OCI-LY7 (cell line): ENCODE measurements at regions not wholly inside any gene's neighbourhood (a gene's known extent, or its start where the extent isn't known, plus 50 kb on each side); places are given as distances from the start of the nearest gene placed in this dataset.
"Not testable (repeated sequence)": the region's sequence is repeated elsewhere in the genome, so short reads cannot be mapped to it uniquely, and the experiment has no call there.

Experiments
- BruUV-seq: library from RNA; stranded (reverse); fragments of 400-500 nt; replicated peaks from 2 replicates; lab custom pipeline; 2021; lab: Mats Ljungman, UMichigan
- CTCF ChIA-PET: fragments of 300-600 bp; sonication (Branson Sonifier 250); formaldehyde crosslinking; loops from one replicate; lab custom pipeline; 2022; ENCODE audit warnings: antibody characterized with exemption; ENCODE audit not compliant: unreplicated experiment; lab: Charles Lee
- POLR2A ChIA-PET: fragments of 300-600 bp; sonication (Branson Sonifier 250); formaldehyde crosslinking; loops from one replicate; lab custom pipeline; 2022; ENCODE audit warnings: antibody characterized with exemption; lab: Charles Lee
- DNase-seq: peaks from one replicate; pipeline ENCODE4 v3.0.0-alpha.2; 2015; ENCODE audit warnings: low spot score
- H2AFZ ChIP-seq: fragments of 200-600 bp; sonication (generic), shearing (Covaris generic); 2 replicates; pipeline ENCODE4 v1.6.1; 2014; ENCODE audit warnings: mild to moderate bottlenecking, antibody characterized with exemption, low read length, moderate library complexity
- H3K27ac ChIP-seq: fragments of 200-600 bp; sonication (generic); 2 replicates; pipeline ENCODE4 v1.5.1; 2014; ENCODE audit warnings: mixed run types, low read depth, mild to moderate bottlenecking, moderate library complexity, low read length, inconsistent platforms; ENCODE audit not compliant: poor library complexity, severe bottlenecking
- H3K36me3 ChIP-seq: fragments of 200-600 bp; sonication (generic); 2 replicates; pipeline ENCODE4 v1.6.1; 2014; ENCODE audit warnings: mild to moderate bottlenecking, antibody characterized with exemption, low read length, moderate library complexity, mixed read lengths; ENCODE audit not compliant: insufficient read depth
- H3K4me1 ChIP-seq: fragments of 200-600 bp; sonication (generic); 2 replicates; pipeline ENCODE4 v1.5.1; 2014; ENCODE audit warnings: mild to moderate bottlenecking, low read length; ENCODE audit not compliant: insufficient read depth, poor library complexity, severe bottlenecking
- H3K4me2 ChIP-seq: fragments of 200-600 bp; sonication (generic); 2 replicates; pipeline ENCODE4 v1.6.1; 2014; ENCODE audit warnings: mild to moderate bottlenecking, low read length
- H3K4me3 ChIP-seq: fragments of 200-600 bp; sonication (generic); 2 replicates; pipeline ENCODE4 v1.5.1; 2014; ENCODE audit warnings: mild to moderate bottlenecking, low read depth, low read length; ENCODE audit not compliant: poor library complexity, severe bottlenecking
- H3K79me2 ChIP-seq: fragments of 200-600 bp; sonication (generic); 2 replicates; pipeline ENCODE4 v1.6.1; 2016; ENCODE audit warnings: low read depth, mild to moderate bottlenecking, low read length, moderate library complexity, mixed read lengths; ENCODE audit not compliant: insufficient read depth
- H3K9me2 ChIP-seq: fragments of 200-600 bp; sonication (generic); 2 replicates; pipeline ENCODE4 v1.6.1; 2016; ENCODE audit warnings: mild to moderate bottlenecking, low read length, mixed read lengths; ENCODE audit not compliant: insufficient read depth
- H3K9me3 ChIP-seq: fragments of 200-600 bp; sonication (generic); 2 replicates; pipeline ENCODE4 v1.6.1; 2014; ENCODE audit warnings: mild to moderate bottlenecking, mixed run types, low read length, mixed read lengths
- H4K20me1 ChIP-seq: fragments of 200-600 bp; sonication (generic); 2 replicates; pipeline ENCODE4 v1.6.1; 2014; ENCODE audit warnings: mild to moderate bottlenecking, antibody characterized with exemption, low read length, moderate library complexity, mixed read lengths; ENCODE audit not compliant: insufficient read depth
- EZH2phosphoT487 ChIP-seq: fragments of 200-600 bp; sonication (generic); IDR thresholded peaks from 2 replicates; pipeline ENCODE4 v1.6.1; 2018; ENCODE audit warnings: low read depth, borderline replicate concordance, mild to moderate bottlenecking, mixed run types, antibody characterized with exemption, low read length, moderate library complexity, mixed read lengths
- intact Hi-C: fragments of 100-400 bp; cut with micrococcal nuclease; formaldehyde crosslinking; loops from one replicate; pipeline ENCODE4 v1.10.0; 2022; ENCODE audit not compliant: unreplicated experiment
- TF ChIP-seq, protein P1 (sequence below): fragments of 200-600 bp; sonication (generic); conservative IDR thresholded peaks from 2 replicates; pipeline ENCODE4 v1.5.1; 2014; ENCODE audit warnings: mild to moderate bottlenecking, antibody characterized with exemption, low read length, moderate library complexity, mixed read lengths

- H2AFZ ChIP-seq, H3K4me3 ChIP-seq, H3K79me2 ChIP-seq, BruUV-seq, H4K20me1 ChIP-seq, DNase-seq, CTCF ChIA-PET, H3K36me3 ChIP-seq, H3K9me3 ChIP-seq, H3K4me2 ChIP-seq, H3K27ac ChIP-seq, H3K9me2 ChIP-seq: not testable (repeated sequence)
- POLR2A ChIA-PET = interaction anchor here (0.6 kb wide), 1 partner anchor 304 kb away, joined by 3 read pairs; no protein-coding TSS in a partner anchor
- peaks cover 28% of the 10 kb centered on the region for H3K4me1 ChIP-seq
- intact Hi-C loops = loop anchor here (10.0 kb wide), 1 partner anchor 191 kb away; the partner anchor contains the start of gene ZXDC
These were observed 73.6 kb downstream of the KLF15 start for GRCh38 chr3:126283651-126284050.

GRCh38 chr3:126279853-126280252 lies 77.4 kb downstream of the KLF15 start:
- H3K27ac ChIP-seq = no peak overlapping the region
- peaks cover 5% of the 10 kb centered on the region for H3K4me1 ChIP-seq
- CTCF ChIA-PET = no interaction called here
- no peaks in the 10 kb centered on the region for H4K20me1 ChIP-seq
- H3K9me3 ChIP-seq = peaks cover 8% of the 10 kb centered on the region; the same call in 1 of the 2 replicates
- no peaks in the 10 kb centered on the region for H3K9me2 ChIP-seq
- BruUV-seq = no TSS peak
- H3K4me3 ChIP-seq = no peak overlapping the region
- DNase-seq = no peak
- POLR2A ChIA-PET = no interaction called here
- intact Hi-C loops = loop anchor here (10.0 kb wide), 1 partner anchor 195 kb away; the partner anchor contains the start of gene ZXDC
- TF ChIP-seq EZH2phosphoT487 = no peak
- TF ChIP-seq, protein P1, sequence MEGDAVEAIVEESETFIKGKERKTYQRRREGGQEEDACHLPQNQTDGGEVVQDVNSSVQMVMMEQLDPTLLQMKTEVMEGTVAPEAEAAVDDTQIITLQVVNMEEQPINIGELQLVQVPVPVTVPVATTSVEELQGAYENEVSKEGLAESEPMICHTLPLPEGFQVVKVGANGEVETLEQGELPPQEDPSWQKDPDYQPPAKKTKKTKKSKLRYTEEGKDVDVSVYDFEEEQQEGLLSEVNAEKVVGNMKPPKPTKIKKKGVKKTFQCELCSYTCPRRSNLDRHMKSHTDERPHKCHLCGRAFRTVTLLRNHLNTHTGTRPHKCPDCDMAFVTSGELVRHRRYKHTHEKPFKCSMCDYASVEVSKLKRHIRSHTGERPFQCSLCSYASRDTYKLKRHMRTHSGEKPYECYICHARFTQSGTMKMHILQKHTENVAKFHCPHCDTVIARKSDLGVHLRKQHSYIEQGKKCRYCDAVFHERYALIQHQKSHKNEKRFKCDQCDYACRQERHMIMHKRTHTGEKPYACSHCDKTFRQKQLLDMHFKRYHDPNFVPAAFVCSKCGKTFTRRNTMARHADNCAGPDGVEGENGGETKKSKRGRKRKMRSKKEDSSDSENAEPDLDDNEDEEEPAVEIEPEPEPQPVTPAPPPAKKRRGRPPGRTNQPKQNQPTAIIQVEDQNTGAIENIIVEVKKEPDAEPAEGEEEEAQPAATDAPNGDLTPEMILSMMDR = no peak
- H2AFZ ChIP-seq = no peak overlapping the region
- H3K36me3 ChIP-seq = no peaks in the 10 kb centered on the region
- H3K79me2 ChIP-seq = no peaks in the 10 kb centered on the region
- no peak overlapping the region for H3K4me2 ChIP-seq

- no peak overlapping the region for H3K4me2 ChIP-seq
- intact Hi-C loops = no loop called here
- no peak overlapping the region for H3K27ac ChIP-seq
- H3K79me2 ChIP-seq = no peaks in the 10 kb centered on the region
- no peak overlapping the region for H2AFZ ChIP-seq
- H3K9me2 ChIP-seq = no peaks in the 10 kb centered on the region
- no peaks in the 10 kb centered on the region for H3K4me1 ChIP-seq
- TF ChIP-seq, protein P1 = no peak
- no peak for TF ChIP-seq EZH2phosphoT487
- peaks cover 3% of the 10 kb centered on the region; the same call in 1 of the 2 replicates for H3K9me3 ChIP-seq
- BruUV-seq = no TSS peak
- H3K36me3 ChIP-seq = no peaks in the 10 kb centered on the region
- CTCF ChIA-PET = no interaction called here
- POLR2A ChIA-PET = no interaction called here
- no peaks in the 10 kb centered on the region for H4K20me1 ChIP-seq
- H3K4me3 ChIP-seq = no peak overlapping the region
- no peak for DNase-seq
These were observed 79.4 kb downstream of the KLF15 start for GRCh38 chr3:126277629-126278378.
